Epidermal melanocyte (primary cell): ENCODE measurements at regions not wholly inside any gene's neighbourhood (a gene's known extent, or its start where the extent isn't known, plus 50 kb on each side); places are given as distances from the start of the nearest gene placed in this dataset.
"Not testable (repeated sequence)": the region's sequence is repeated elsewhere in the genome, so short reads cannot be mapped to it uniquely, and the experiment has no call there.

ENCODE experiments used
- DNase-seq: peaks from one replicate; pipeline ENCODE4 v3.0.0; 2011; ENCODE audit warnings: low spot score; ENCODE audit not compliant: insufficient read length

GRCh38 chr6:54559136-54559535, 250.9 kb downstream of the TINAG start:
- no peak for DNase-seq

GRCh38 chr6:54564188-54564587, 255.9 kb downstream of the TINAG start:
- DNase-seq = not testable (repeated sequence)

GRCh38 chr6:54574671-54575070, 266.4 kb downstream of the TINAG start:
- DNase-seq = no peak

GRCh38 chr6:54578261-54578660, 268.3 kb upstream of the FAM83B start:
- no peak for DNase-seq

- DNase-seq = no peak
Measured at GRCh38 chr6:54579011-54579410, 267.6 kb upstream of the FAM83B start.

GRCh38 chr6:54586251-54586650, 260.3 kb upstream of the FAM83B start:
- no peak for DNase-seq

GRCh38 chr6:54587277-54587676, 259.3 kb upstream of the FAM83B start:
- no peak for DNase-seq

GRCh38 chr6:54588176-54588575, 258.4 kb upstream of the FAM83B start:
- DNase-seq = no peak

- no peak for DNase-seq
Measured at GRCh38 chr6:54595844-54596243, 250.7 kb upstream of the FAM83B start.

GRCh38 chr6:54598787-54599313, 247.7 kb upstream of the FAM83B start:
- DNase-seq = no peak

GRCh38 chr6:54601600-54602300, 244.8 kb upstream of the FAM83B start:
- no peak for DNase-seq

- peak; percentile 23 for DNase-seq
Measured at GRCh38 chr6:54602591-54602990, 244.0 kb upstream of the FAM83B start.

- no peak for DNase-seq
Measured at GRCh38 chr6:54609981-54610380, 236.6 kb upstream of the FAM83B start.

- DNase-seq = no peak
Measured at GRCh38 chr6:54613596-54613995, 233.0 kb upstream of the FAM83B start.

GRCh38 chr6:54614499-54615195, 231.9 kb upstream of the FAM83B start:
- DNase-seq = no peak

GRCh38 chr6:54617730-54618129, 228.8 kb upstream of the FAM83B start:
- DNase-seq = no peak

- DNase-seq = no peak
Measured at GRCh38 chr6:54618572-54618971, 228.0 kb upstream of the FAM83B start.

GRCh38 chr6:54619102-54619501, 227.5 kb upstream of the FAM83B start:
- DNase-seq = no peak

- DNase-seq = no peak
Measured at GRCh38 chr6:54621285-54621684, 225.3 kb upstream of the FAM83B start.

GRCh38 chr6:54624216-54624615, 222.4 kb upstream of the FAM83B start:
- no peak for DNase-seq

- no peak for DNase-seq
Measured at GRCh38 chr6:54624779-54625178, 221.8 kb upstream of the FAM83B start.

- no peak for DNase-seq
Measured at GRCh38 chr6:54629131-54629530, 217.4 kb upstream of the FAM83B start.
